HG02981 (cell line): ENCODE measurements at regions not wholly inside any gene's neighbourhood (a gene's known extent, or its start where the extent isn't known, plus 50 kb on each side); places are given as distances from the start of the nearest gene placed in this dataset.
"Not testable (repeated sequence)": the region's sequence is repeated elsewhere in the genome, so short reads cannot be mapped to it uniquely, and the experiment has no call there.

Experiments
- ATAC-seq: cut with Tn5 transposase; IDR thresholded peaks from one replicate; pipeline ENCODE4 v1.9.1; 2021; ENCODE audit warnings: mild to moderate bottlenecking, moderate library complexity; ENCODE audit not compliant: unreplicated experiment

DNA sequence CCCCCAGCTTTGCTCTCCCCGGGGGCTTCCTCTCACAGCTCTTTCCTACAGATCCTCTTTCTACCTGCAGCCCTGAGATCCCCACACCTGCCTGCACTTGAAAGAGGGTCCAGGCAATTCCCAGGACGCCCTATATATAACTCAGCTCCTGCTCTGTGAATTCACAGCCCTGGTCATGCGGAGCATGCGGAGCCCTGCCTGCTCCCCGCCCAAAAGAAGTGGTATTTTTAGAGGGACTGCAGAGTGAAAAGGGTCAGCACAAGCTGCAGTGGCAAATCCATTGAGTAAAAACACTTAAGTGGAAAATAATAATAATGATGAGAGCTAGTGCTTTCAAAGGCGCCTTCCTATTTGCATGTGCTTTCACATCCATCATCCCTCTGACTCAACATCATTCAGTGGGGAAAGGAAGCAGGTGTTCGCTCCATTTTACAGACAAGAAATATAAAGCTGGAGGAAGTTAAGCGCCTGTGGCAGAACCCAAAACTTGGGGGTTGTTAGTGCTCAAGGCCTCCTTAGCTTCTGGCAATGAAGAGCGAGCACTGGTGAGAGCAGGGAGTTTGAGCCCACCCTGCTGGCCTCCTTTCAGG lies 76.3 kb upstream of the LIPC start:
- no peak for ATAC-seq

DNA sequence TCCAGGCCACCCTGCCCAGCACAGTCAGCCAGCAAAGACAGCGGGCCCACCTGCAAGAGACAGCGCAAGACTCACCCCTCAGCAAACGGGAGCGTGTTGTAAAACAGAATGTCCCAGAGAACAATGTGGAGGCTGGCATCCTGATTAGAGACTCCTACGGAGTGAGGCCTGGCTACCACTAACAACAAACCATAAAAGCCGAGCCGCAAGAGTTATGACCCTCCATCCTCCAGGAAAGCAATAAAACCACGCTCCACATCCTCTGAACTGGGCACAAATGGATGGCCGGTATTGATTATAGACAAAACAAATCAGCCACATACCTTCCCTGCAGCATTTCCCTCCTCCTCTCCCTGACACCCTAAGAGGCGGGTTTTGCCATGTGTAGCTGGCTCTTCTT lies 75.8 kb upstream of the LIPC start:
- ATAC-seq: no peak

DNA sequence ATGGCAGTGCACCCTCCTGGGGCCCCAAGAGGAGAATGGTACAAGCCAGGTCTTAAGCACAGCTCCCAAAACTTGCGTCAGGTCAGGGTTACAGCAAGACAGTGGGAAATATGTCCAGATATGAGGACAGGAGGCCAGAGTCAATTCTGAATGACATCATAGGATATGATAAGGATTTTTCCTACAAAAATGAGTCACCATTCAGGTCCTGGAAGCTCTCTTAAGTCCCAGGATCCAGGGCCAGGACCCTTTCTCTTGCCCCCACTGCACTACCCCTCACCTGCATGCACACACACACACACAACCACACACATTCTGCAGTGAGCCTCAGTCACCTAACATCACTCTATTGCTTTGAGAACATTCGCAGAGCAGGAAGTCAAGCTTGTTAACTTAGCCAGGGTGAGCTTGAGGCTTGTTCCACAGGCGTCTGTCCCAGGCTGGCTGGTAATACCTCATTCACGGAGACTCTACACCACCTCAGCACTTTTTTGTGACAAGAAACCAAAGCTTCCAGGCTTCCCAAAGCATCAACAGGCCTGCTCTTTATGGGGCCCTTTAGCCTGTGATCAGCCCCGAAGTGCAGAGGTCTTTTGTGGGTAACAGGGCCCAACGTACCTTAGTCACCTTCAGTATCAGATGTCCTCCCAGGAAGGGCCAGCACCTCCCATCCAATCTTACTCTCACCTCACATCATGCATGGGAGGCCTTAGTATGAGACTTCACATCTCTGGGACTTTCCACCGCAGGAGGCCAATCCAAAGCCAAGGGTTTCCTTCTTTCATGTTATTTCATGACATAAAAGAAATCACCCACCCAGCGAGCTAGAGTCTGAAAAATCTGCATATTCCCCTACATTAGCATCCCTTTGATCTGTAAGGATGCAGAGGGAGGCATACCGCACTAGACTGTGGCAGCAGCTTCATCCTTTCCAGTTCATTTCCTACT lies 74.0 kb upstream of the LIPC start:
- ATAC-seq: no peak

DNA sequence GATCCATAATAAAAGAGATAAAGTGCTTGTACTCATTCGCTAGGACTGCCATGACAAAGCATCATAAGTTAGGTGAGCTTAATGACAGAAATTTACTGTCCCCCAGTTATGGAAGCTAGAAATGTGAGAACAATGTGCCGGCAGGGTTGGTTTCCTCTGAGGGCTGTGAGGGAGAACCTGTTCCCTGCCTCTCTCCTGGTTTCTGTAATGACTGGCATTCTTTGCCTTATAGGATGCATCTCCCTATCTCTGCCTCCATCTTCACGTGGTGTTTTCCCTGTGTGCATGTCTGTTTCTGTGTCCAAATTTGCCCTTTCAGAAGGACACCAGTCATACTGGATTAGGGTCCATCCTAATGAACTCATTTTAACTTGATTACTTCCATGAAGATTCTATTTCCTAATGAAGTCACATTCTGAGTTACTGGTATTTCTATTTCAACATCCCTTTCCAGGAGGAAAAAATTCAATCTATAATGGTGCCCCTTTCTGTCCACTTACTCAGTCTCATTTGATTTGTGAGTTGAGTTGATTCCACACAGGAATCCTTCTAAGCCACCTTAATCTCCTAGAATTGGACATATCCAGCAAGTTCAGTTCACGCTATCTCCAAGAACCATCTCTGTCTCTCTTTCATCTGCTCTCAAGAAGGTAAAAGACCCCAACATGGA lies 71.2 kb upstream of the LIPC start:
- ATAC-seq: no peak

DNA sequence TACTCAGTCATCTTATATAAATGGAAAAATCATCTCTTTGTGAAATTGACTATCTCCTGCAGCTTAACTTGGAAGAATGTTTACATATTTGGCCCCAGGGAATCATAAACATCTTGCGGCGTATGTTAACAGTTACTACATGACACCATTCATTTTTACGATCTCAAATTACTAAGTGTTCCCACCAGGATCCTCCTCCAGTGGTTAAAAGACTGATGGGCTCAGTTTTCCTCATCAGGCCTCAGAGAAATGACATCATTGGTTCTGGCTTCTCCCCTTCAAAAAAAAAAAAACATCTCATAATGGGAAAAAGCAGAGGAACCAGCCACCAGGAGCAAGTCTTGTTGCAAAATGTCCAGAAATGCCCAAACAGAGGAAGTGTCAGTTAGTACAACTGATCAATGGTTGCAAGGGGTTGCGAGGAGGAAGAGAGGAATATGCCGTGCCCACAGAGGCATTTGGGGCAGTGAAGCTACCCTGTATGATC lies 70.5 kb upstream of the LIPC start:
- ATAC-seq: no peak

DNA sequence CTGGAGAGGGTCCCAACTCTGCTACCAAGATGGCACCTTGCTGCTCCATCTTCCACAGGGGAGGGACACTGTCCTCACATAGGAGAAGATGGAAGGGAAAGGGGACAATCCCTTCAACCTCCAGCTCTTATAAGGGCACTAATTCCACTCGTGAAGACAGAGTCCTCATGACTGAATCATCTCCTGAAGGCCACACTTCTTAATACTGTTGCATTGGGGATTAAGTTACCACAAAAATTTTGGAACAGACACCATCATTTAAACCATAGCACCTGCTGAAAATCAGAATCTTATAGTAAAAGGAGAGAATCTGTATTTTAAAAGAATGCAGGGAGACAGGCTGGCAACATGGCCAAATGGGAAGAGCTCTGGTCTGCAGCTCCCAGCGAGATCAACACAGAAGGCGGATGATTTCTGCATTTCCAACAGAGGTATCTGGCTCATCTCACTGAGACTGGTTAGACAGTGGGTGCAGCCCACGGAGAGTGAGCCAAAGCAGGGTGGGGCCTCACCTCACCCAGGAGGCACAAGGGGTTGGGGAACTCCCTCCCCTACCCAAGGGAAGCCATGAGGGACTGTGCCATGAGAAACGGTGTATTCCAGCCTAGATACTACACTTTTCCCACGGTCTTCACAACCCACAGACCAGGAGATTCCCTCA lies 69.4 kb upstream of the LIPC start:
- ATAC-seq: no peak

DNA sequence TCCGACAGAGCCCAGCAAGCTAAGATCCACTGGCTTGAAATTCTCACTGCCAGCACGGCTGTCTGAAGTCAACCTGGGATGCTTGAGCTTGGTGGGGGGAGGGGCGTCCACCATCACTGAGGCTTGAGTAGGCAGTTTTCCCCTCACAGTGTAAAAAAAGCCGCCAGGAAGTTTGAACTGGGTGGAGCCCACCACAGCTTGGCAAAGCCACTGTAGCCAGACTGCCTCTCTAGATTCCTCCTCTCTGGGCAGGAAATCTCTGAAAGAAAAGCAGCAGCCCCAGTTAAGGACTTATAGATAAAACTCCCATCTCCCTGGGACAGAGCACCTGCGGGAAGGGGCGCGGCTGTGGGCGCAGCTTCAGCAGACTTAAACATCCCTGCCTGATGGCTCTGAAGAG lies 68.7 kb upstream of the LIPC start:
- ATAC-seq: not testable (repeated sequence)

DNA sequence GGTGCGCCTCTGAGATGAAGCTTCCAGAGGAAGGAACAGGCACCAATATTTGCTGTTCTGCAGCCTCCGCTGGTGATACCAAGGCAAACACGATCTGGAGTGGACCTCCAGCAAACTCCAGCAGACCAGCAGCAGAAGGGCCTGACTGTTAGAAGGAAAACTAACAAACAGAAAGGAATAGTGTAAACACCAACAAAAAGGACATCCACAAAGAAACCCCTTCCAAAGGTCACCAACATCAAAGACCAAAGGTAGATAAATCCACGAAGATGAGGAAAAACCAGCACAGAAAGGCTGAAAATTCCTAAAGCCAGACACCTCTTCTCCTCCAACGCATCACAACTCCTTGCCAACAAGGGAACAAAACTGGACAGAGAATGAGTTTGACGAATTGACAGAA lies 68.1 kb upstream of the LIPC start:
- not testable (repeated sequence) for ATAC-seq

DNA sequence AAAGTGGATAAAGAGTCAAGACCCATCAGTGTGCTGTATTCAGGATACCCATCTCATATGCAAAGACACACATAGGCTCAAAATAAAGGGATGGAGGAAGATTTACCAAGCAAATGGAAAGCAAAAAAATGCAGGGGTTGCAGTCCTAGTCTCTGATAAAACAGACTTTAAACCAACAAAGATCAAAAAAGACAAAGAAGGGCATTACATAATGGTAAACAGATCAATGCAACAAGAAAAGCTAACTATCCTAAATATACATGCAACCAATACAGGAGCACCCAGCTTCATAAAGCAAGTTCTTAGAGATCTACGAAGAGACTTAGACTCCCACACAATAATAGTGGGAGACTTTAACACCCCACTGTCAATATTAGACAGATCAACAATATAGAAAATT lies 66.7 kb upstream of the LIPC start:
- not testable (repeated sequence) for ATAC-seq

DNA sequence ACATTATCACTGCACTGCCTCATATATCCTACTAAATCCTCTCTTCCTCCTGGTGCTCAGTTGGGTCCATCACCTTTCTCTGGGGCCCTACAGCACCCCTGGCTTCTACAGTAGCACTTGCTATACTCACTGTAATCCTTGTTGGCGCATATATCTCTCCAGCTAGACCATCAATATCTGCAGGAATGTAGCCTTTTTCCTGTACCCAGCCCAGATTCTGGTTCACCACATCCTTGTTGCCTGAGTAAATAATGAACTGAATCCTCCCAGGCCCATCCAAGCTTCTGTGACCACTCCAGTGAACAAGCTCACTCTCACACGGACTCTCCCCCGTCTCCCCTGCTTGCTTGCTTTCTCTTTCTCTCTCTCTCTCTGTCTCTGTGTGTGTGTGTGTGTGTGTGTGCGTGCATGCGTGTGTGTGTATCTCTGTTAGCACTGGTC lies 62.5 kb upstream of the LIPC start:
- ATAC-seq: no peak

DNA sequence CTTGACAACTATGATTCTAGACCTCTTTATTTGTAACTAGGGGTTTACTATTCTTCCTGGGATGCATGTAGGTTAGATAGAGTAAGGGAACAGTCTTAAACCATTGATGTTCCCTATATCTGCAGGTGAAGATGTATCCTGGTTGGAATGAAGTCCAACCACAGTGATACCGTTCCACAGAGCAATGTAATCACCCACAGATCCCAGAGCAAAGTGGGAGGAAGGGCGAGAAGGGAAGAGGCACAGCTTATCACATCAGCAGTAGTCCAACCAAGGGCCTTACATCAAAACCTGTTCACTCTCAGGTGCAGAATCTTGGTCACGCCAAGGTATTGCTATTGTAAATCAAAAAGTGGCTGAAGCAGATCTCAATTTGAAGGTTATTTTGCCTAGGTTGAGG lies 61.8 kb upstream of the LIPC start:
- ATAC-seq: no peak

DNA sequence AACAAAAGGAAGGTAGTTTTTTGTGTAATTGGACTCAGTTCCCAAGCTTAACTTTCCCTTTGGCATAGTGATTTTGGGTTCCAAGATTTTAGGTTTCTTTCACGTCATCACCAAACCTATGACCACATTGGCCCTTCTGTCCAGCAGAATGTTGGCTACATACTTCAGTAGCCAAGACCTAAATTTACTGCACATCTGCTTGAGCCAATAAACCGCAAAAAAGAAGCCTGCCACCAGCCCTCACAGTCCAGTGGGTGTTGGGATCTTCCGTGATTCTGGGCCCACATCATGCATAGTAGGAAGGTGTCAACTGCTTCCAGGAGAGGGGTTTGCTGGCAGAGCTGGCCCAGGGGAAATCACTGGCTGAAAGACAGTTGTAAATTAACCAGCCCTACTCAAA lies 57.6 kb upstream of the LIPC start:
- ATAC-seq: no peak

DNA sequence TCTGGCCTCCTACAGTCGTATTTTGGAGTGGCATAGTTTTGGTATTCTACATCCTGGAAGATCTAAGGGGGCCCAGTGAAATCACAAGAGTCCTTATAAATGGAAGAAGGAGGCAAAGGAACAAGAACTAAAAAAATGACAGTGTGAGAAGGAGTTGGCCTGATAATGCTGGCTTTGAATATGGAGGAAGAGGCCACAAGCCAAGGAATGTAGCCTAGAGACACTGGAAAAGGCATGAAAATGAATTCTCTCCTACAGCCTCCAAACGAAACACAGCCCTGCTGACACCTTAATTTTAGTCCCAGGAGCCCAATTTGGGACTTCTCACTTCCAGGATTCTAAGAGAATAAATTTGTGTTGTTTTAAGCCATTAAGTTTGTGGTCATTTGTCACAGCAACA lies 54.6 kb upstream of the LIPC start:
- ATAC-seq: no peak

DNA sequence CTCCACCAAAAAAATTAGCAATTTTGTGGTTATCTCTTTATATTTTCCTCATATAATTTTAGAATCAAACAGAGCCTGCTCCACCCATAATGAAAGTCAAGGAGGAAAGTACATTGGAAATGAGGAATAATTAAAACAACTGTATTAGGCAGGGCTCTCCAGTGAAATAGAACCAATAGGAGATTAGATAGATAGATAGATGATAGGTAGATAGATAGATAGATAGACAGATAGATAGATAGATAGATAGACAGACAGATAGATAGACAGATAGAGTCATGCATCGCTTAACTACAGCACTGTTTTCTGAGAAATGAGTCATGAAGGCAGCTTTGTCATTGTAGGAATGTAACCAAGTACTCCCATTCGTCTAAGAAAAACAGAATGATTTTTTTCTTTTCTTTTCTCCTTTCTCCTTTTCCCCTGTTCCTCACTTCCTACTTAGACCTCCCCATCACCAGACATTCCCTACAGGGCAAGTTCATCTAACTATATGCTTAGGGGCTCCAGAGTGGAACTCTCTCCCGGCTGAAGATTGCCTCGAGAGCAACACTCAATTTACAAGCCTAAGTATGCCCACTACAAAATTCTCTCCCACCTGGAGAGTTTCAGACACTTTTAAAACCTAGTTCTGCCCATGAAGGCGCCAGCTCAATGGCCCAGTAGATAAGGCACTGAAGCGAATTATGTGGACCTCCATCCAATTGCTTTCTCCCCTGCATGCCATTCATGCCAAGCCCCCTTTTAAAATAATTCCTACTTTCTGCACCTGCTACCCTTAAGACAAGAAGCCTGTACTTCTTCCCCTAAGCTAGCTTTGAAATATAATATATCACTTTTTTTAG lies 53.3 kb upstream of the LIPC start:
- ATAC-seq: no peak

DNA sequence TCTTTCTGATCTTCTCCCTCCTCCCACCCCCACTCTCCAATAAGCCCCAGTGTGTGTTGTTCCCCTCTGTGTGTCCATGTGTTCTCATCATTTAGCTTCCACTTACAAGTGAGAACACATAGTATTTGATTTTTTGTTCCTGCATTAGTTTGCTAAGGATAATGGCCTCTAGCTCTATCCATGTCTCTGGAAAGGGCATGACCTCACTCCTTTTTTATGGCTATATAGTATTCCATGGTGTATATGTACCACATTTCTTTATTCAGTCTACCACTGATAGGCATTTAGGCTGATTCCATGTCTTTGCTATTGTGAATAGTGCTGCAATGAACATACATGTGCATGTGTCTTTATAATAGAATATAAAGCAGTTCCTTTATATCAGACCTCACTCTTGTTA lies 52.3 kb upstream of the LIPC start:
- ATAC-seq: not testable (repeated sequence)

DNA sequence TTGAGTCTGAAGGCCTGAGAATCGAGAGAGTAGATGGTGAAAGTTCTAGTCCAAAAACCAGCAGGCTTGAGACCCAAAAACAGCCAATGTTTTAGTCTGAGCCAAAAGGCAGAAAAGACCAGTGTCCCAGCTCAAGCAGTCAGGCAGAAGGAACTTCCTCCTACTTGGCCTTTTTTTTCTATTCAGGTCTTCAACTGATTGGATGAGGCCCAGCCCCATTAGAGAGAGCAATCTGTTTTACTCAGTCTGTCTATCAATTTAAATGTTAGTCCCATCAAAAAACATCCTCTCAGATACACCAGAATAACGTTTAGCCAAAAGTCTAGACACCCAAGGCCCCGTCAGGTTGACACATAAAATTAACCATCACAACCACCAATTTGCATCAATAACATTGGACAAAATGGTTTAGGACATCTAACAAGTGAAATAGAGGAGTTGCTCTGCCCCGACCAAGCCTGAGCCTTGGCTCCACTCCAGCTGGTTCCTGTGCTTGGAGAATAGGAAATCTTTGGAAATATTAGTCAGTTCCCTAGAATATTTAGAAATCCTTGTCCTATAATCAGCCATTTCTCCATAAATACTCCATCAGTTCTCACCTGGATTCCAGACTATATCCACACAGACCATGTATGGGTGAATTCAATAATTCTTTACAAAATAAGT lies 51.4 kb upstream of the LIPC start:
- no peak for ATAC-seq

DNA sequence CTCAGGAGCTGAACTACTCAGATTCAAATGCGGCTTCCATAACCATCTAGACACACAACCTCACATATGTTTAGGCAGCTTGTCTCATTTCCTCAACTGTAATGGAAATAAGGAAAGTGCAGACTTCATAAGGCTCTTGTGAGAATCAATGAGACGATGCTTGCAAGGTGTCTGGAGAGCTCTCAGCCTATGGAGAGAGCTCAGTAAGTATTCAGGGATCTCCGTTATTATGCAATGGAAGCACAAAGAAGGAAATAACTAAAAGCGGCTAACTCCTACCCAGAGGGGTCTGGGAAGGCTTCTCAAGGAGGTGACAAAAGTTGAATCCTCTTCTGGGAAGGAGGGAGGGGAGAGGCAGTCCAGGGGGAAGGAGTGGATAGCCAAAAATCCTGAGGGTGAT lies 50.1 kb upstream of the LIPC start:
- no peak for ATAC-seq
